GM12892 (cell line): ENCODE measurements at regions not wholly inside any gene's neighbourhood (a gene's known extent, or its start where the extent isn't known, plus 50 kb on each side); places are given as distances from the start of the nearest gene placed in this dataset.

Experiments
- POLR2AphosphoS5 ChIP-seq: IDR thresholded peaks from 2 replicates; pipeline ENCODE4 v1.6.1; 2011; ENCODE audit warnings: low read depth, low read length, control low read depth
- TAF1 ChIP-seq: IDR thresholded peaks from 2 replicates; pipeline ENCODE4 v1.6.1; 2011; ENCODE audit warnings: low read depth, mild to moderate bottlenecking, control low read depth, low read length, borderline replicate concordance

DNA sequence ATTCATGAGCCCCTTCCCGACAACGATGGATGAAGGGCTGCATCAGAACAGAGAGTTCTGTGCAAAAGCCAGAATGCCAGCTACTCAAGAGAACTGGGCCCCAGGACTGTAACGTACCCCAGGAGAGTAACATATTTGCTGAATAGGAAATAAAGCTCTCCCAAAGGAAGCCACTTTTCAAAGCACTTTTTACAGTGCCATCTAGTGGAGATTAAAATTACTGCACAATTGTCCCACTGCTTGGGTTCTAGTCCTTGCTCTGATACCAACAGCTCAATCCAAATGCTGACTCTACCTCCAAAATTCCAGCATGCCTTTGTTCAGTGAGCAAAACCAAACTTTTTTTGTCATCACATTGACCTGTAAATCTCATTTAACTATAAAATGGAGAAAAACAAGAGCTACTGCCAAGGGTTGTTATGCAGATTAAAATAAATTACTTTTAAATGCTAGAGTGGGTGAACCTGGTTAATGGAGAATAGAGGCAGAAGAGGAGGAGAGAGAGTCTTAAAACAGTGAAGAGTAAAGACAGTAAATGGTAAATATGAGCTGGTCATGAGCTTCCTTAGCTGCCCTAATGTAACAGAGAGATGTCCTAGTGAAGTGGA lies 87.6 kb upstream of the FSHB start:
- TF ChIP-seq TAF1 (no peak), POLR2AphosphoS5 (no peak)
